GM12864 (cell line): ENCODE measurements at regions not wholly inside any gene's neighbourhood (a gene's known extent, or its start where the extent isn't known, plus 50 kb on each side); places are given as distances from the start of the nearest gene placed in this dataset.

Experiments used
- DNase-seq: peaks from one replicate; pipeline ENCODE4 v3.0.0-alpha.2; 2011; ENCODE audit warnings: low read depth
- H3K4me3 ChIP-seq: 2 replicates; pipeline ENCODE4 v1.5.1; 2011; ENCODE audit warnings: mild to moderate bottlenecking, low read depth, low read length, control low read depth
- TF ChIP-seq, protein P1 (sequence below): IDR thresholded peaks from 2 replicates; pipeline ENCODE4 v1.5.1; 2011; ENCODE audit warnings: low read depth, mild to moderate bottlenecking, moderate library complexity, low read length, control low read depth, inconsistent platforms; ENCODE audit errors: missing control alignments

- H3K4me3 ChIP-seq = no peak overlapping the region
- TF ChIP-seq, protein P1, sequence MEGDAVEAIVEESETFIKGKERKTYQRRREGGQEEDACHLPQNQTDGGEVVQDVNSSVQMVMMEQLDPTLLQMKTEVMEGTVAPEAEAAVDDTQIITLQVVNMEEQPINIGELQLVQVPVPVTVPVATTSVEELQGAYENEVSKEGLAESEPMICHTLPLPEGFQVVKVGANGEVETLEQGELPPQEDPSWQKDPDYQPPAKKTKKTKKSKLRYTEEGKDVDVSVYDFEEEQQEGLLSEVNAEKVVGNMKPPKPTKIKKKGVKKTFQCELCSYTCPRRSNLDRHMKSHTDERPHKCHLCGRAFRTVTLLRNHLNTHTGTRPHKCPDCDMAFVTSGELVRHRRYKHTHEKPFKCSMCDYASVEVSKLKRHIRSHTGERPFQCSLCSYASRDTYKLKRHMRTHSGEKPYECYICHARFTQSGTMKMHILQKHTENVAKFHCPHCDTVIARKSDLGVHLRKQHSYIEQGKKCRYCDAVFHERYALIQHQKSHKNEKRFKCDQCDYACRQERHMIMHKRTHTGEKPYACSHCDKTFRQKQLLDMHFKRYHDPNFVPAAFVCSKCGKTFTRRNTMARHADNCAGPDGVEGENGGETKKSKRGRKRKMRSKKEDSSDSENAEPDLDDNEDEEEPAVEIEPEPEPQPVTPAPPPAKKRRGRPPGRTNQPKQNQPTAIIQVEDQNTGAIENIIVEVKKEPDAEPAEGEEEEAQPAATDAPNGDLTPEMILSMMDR = no peak
- no peak for DNase-seq
Measured at GRCh38 chr3:111269777-111270176, 198.2 kb downstream of the NECTIN3 start.

GRCh38 chr3:111277226-111277625, 205.6 kb downstream of the NECTIN3 start:
- DNase-seq = no peak
- TF ChIP-seq, protein P1 = no peak
- H3K4me3 ChIP-seq = no peak overlapping the region

DNA sequence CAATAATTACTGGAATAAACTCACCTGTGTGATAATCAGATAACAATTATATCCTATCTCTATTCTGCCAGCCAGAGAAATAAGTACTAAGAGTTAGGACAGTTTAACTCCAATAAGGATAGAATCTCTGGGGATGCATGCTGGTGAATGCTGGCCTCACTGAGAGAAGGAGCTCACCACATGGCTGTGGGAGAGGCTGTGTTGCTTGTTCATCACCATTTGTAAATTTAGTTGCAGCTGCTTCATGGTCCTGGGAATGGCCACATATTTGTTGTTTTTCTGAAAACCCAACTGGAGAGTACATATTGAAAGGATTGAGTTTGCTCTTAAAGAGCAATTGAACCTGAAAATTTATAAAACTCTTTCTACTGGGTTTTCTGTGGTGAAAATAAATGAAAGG, 207.3 kb downstream of the NECTIN3 start:
- no peak overlapping the region for H3K4me3 ChIP-seq
- no peak for DNase-seq
- TF ChIP-seq, protein P1 = no peak

DNA sequence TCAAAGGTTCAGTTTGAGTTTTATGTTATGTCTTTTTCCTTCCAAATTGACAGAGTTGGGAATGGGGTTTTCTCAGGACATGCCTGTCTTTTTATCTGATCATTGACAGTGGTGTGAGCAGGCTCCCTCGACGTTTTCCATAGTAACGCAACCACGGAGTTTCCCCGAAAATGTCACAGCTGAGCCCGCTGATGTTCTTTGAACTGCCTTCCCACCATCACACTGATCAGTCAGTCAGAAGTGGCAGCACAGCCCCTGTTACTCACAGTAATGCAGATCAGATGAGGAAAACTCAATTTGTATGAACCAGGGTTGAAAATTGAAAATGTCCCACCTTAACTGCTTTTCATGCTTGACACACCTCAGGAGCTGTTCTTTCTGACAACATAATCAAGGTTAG, 210.4 kb downstream of the NECTIN3 start:
- H3K4me3 ChIP-seq = no peak overlapping the region
- TF ChIP-seq, protein P1 = no peak
- no peak for DNase-seq

DNA sequence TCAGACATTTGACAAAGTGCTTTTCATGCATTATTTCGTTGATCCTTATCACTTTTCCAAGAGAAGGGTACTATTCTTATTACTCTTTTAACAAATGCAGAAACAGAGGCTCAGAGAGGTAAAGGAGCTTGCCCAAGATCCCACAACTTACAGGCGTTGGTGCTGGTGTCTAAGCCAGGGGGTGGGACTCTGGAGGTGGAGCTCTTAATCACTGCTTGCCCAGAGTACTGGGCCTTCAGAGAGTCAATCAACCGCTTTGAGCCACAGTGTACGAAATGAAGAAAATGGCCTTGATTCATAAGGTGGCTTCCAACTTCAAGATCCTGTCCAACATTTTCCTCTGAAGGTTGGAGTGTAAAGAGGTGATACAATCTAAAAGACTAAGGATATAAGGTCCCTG, 211.5 kb downstream of the NECTIN3 start:
- H3K4me3 ChIP-seq = no peak overlapping the region
- TF ChIP-seq, protein P1 = no peak
- no peak for DNase-seq

GRCh38 chr3:111284503-111285183, 213.0 kb downstream of the NECTIN3 start:
- no peak overlapping the region for H3K4me3 ChIP-seq
- DNase-seq = no peak
- TF ChIP-seq, protein P1 = no peak

DNA sequence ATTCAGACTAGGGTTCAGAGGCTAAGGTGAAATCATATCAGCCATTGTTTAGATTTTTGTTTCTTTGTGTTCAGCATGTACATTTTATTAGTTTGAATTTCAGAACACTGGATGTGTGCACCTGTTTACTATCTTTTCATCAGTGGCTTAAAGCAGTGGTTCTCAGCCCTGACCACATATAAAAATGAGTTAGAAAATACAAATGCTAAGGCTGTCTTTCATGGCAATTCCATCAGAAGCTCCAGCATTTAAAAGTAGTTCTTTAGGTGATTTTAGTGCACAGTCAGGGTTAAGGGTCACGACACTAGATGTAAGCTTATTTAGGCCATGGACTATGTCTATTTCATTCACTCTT, 213.5 kb downstream of the NECTIN3 start:
- DNase-seq = no peak
- H3K4me3 ChIP-seq = no peak overlapping the region
- TF ChIP-seq, protein P1 = no peak
